ENCODE measurements at regions not wholly inside any gene's neighbourhood (a gene's known extent, or its start where the extent isn't known, plus 50 kb on each side); places are given as distances from the start of the nearest gene placed in this dataset.

- DNase-seq: no peak
- H3K4me3 Mint-ChIP-seq: no peak overlapping the region
- H3K27me3 Mint-ChIP-seq: peaks cover 7% of the 10 kb centered on the region
- peaks cover 2% of the 10 kb centered on the region for H3K4me1 Mint-ChIP-seq
- no peak for ATAC-seq
- no peak overlapping the region for H3K27ac Mint-ChIP-seq
- no peaks in the 10 kb centered on the region for H3K9me3 ChIP-seq (ENCODE audit: control insufficient read depth, low read length, poor library complexity, severe bottlenecking)
- peaks cover 2% of the 10 kb centered on the region for H3K36me3 Mint-ChIP-seq (ENCODE audit: low read depth)
Measured at GRCh38 chr6:167550941-167551627, 226.2 kb downstream of the TTLL2 start.

- ATAC-seq (no peak), DNase-seq (no peak)
- no peaks in the 10 kb centered on the region for H3K9me3 ChIP-seq (ENCODE audit: control insufficient read depth, low read length, poor library complexity, severe bottlenecking)
- Mint-ChIP-seq H3K27me3 (peaks cover 7% of the 10 kb centered on the region), H3K27ac (no peak overlapping the region), H3K4me1 (peaks cover 2% of the 10 kb centered on the region), H3K4me3 (no peak overlapping the region), H3K36me3 (ENCODE audit: low read depth) (peaks cover 2% of the 10 kb centered on the region)
Measured at GRCh38 chr6:167551628-167552257, 226.9 kb downstream of the TTLL2 start.

- Mint-ChIP-seq H3K4me3 (no peak overlapping the region), H3K4me1 (peaks cover 2% of the 10 kb centered on the region), H3K27ac (no peak overlapping the region), H3K27me3 (peaks cover 7% of the 10 kb centered on the region), H3K36me3 (ENCODE audit: low read depth) (peaks cover 2% of the 10 kb centered on the region)
- no peaks in the 10 kb centered on the region for H3K9me3 ChIP-seq (ENCODE audit: control insufficient read depth, low read length, poor library complexity, severe bottlenecking)
- DNase-seq (no peak), ATAC-seq (no peak)
Measured at GRCh38 chr6:167552258-167552630, 227.4 kb downstream of the TTLL2 start.

- H3K9me3 ChIP-seq (ENCODE audit: control insufficient read depth, low read length, poor library complexity, severe bottlenecking): no peaks in the 10 kb centered on the region
- H3K4me3 Mint-ChIP-seq: no peak overlapping the region
- H3K27me3 Mint-ChIP-seq: peaks cover 7% of the 10 kb centered on the region
- ATAC-seq: no peak
- no peak overlapping the region for H3K27ac Mint-ChIP-seq
- peaks cover 2% of the 10 kb centered on the region for H3K36me3 Mint-ChIP-seq (ENCODE audit: low read depth)
- peaks cover 2% of the 10 kb centered on the region for H3K4me1 Mint-ChIP-seq
- no peak for DNase-seq
Measured at GRCh38 chr6:167552961-167553735, 228.3 kb downstream of the TTLL2 start.

GRCh38 chr6:167553736-167554119, 228.8 kb downstream of the TTLL2 start:
- peaks cover 2% of the 10 kb centered on the region for H3K4me1 Mint-ChIP-seq
- H3K27ac Mint-ChIP-seq: no peak overlapping the region
- H3K36me3 Mint-ChIP-seq (ENCODE audit: low read depth): peaks cover 2% of the 10 kb centered on the region
- H3K4me3 Mint-ChIP-seq: no peak overlapping the region
- no peaks in the 10 kb centered on the region for H3K9me3 ChIP-seq (ENCODE audit: control insufficient read depth, low read length, poor library complexity, severe bottlenecking)
- DNase-seq: no peak
- no peak for ATAC-seq
- peaks cover 7% of the 10 kb centered on the region for H3K27me3 Mint-ChIP-seq

GRCh38 chr6:167554854-167555253, 230.0 kb downstream of the TTLL2 start:
- Mint-ChIP-seq H3K27ac (no peak overlapping the region), H3K36me3 (ENCODE audit: low read depth) (peaks cover 2% of the 10 kb centered on the region), H3K27me3 (peaks cover 7% of the 10 kb centered on the region), H3K4me1 (peaks cover 2% of the 10 kb centered on the region), H3K4me3 (no peak overlapping the region)
- H3K9me3 ChIP-seq (ENCODE audit: control insufficient read depth, low read length, poor library complexity, severe bottlenecking): no peaks in the 10 kb centered on the region
- DNase-seq: no peak
- ATAC-seq: no peak

- Mint-ChIP-seq H3K4me1 (no peaks in the 10 kb centered on the region), H3K36me3 (ENCODE audit: low read depth) (no peaks in the 10 kb centered on the region), H3K4me3 (no peak overlapping the region), H3K27ac (no peak overlapping the region), H3K27me3 (no peaks in the 10 kb centered on the region)
- ATAC-seq: no peak
- no peak for DNase-seq
- H3K9me3 ChIP-seq (ENCODE audit: control insufficient read depth, low read length, poor library complexity, severe bottlenecking): no peaks in the 10 kb centered on the region
Measured at GRCh38 chr6:167555836-167556235, 230.9 kb downstream of the TTLL2 start.

GRCh38 chr6:167557675-167558074, 232.8 kb downstream of the TTLL2 start:
- DNase-seq (no peak), ATAC-seq (no peak)
- no peak overlapping the region for H3K27ac Mint-ChIP-seq
- no peaks in the 10 kb centered on the region for H3K4me1 Mint-ChIP-seq
- H3K9me3 ChIP-seq (ENCODE audit: control insufficient read depth, low read length, poor library complexity, severe bottlenecking): no peaks in the 10 kb centered on the region
- H3K4me3 Mint-ChIP-seq: no peak overlapping the region
- H3K36me3 Mint-ChIP-seq (ENCODE audit: low read depth): no peaks in the 10 kb centered on the region
- no peaks in the 10 kb centered on the region for H3K27me3 Mint-ChIP-seq

GRCh38 chr6:167558246-167559177, 233.6 kb downstream of the TTLL2 start:
- H3K27ac Mint-ChIP-seq: no peak overlapping the region
- no peak overlapping the region for H3K4me3 Mint-ChIP-seq
- no peaks in the 10 kb centered on the region for H3K9me3 ChIP-seq (ENCODE audit: control insufficient read depth, low read length, poor library complexity, severe bottlenecking)
- H3K27me3 Mint-ChIP-seq: no peaks in the 10 kb centered on the region
- no peak for ATAC-seq
- DNase-seq: no peak
- H3K4me1 Mint-ChIP-seq: no peaks in the 10 kb centered on the region
- no peaks in the 10 kb centered on the region for H3K36me3 Mint-ChIP-seq (ENCODE audit: low read depth)

- no peaks in the 10 kb centered on the region for H3K36me3 Mint-ChIP-seq (ENCODE audit: low read depth)
- no peaks in the 10 kb centered on the region for H3K9me3 ChIP-seq (ENCODE audit: control insufficient read depth, low read length, poor library complexity, severe bottlenecking)
- DNase-seq: no peak
- no peaks in the 10 kb centered on the region for H3K4me1 Mint-ChIP-seq
- no peak overlapping the region for H3K4me3 Mint-ChIP-seq
- no peak for ATAC-seq
- peaks cover 6% of the 10 kb centered on the region for H3K27me3 Mint-ChIP-seq
- no peak overlapping the region for H3K27ac Mint-ChIP-seq
Measured at GRCh38 chr6:167559675-167560479, 235.0 kb downstream of the TTLL2 start.

GRCh38 chr6:167560673-167561569, 236.0 kb downstream of the TTLL2 start:
- ATAC-seq: no peak
- H3K4me3 Mint-ChIP-seq: no peak overlapping the region
- no peak for DNase-seq
- no peaks in the 10 kb centered on the region for H3K9me3 ChIP-seq (ENCODE audit: control insufficient read depth, low read length, poor library complexity, severe bottlenecking)
- H3K27ac Mint-ChIP-seq: no peak overlapping the region
- no peaks in the 10 kb centered on the region for H3K4me1 Mint-ChIP-seq
- peaks cover 11% of the 10 kb centered on the region for H3K27me3 Mint-ChIP-seq
- H3K36me3 Mint-ChIP-seq (ENCODE audit: low read depth): no peaks in the 10 kb centered on the region
